ENCODE measurements at regions not wholly inside any gene's neighbourhood (a gene's known extent, or its start where the extent isn't known, plus 50 kb on each side); places are given as distances from the start of the nearest gene placed in this dataset.
A peak's percentile ranks its signal among the peaks of the same experiment; 100 is the strongest.

DNA sequence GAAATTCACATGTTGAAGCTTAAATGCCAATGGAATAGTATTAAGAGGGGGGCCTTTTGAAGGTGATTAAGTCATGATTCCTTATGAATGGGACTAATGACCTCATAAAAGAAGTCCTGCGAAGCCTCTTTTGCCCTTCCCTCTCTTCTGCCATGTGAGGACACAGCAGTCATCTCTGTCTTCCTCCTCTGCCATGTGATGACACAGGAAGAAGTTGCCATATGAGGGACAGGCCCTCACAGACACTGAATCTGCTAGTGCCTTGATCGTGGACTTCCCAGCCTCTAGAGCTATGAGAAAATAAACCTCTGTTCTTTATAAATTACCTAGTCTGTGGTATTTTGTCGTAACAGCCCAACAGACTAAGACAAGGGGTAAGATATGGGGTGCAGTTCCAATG is 100.7 kb downstream of the VCPKMT start:
- Histone ChIP-seq H2AFZ (ENCODE audit: low read depth, low read length) (no peak overlapping the region), H3K4me1 (ENCODE audit: insufficient read depth, low read length) (peaks cover 17% of the 10 kb centered on the region), H3K4me2 (ENCODE audit: low read length) (no peak overlapping the region), H3K27me3 (ENCODE audit: insufficient read depth, low read length) (no peaks in the 10 kb centered on the region), H3K9ac (ENCODE audit: low read length) (no peak overlapping the region), H3K27ac (ENCODE audit: low read depth, low read length) (no peak overlapping the region), H3K36me3 (ENCODE audit: insufficient read depth, low read length) (no peaks in the 10 kb centered on the region), H3K9me3 (ENCODE audit: insufficient read depth, low read depth, low read length) (no peaks in the 10 kb centered on the region), H4K20me1 (ENCODE audit: insufficient read depth, low read length) (no peaks in the 10 kb centered on the region), H3K4me3 (ENCODE audit: insufficient read depth, low read depth, low read length) (no peak overlapping the region), H3K79me2 (ENCODE audit: insufficient read depth, low read length) (no peaks in the 10 kb centered on the region)
- Mint-ChIP-seq H3K36me3 (ENCODE audit: low read depth, unreplicated experiment) (peaks cover under 1% of the 10 kb centered on the region), H3K9me3 (ENCODE audit: unreplicated experiment) (peaks cover 11% of the 10 kb centered on the region), H3K4me1 (ENCODE audit: low read depth, unreplicated experiment) (peaks cover 14% of the 10 kb centered on the region), H3K27me3 (ENCODE audit: low read depth, unreplicated experiment) (peaks cover 20% of the 10 kb centered on the region), H3K27ac (ENCODE audit: unreplicated experiment) (no peak overlapping the region), H3K4me3 (ENCODE audit: unreplicated experiment) (no peak overlapping the region)
- DNase-seq (ENCODE audit: low read depth) (no peak), FAIRE-seq (peak; percentile 29)
- TF ChIP-seq CTCF (IDR thresholded peaks at IDR 0.05; ENCODE audit: insufficient read depth, low read depth, low read length) (no peak), EZH2 (IDR thresholded peaks at IDR 0.05; ENCODE audit: insufficient read depth, low read length) (no peak)

DNA sequence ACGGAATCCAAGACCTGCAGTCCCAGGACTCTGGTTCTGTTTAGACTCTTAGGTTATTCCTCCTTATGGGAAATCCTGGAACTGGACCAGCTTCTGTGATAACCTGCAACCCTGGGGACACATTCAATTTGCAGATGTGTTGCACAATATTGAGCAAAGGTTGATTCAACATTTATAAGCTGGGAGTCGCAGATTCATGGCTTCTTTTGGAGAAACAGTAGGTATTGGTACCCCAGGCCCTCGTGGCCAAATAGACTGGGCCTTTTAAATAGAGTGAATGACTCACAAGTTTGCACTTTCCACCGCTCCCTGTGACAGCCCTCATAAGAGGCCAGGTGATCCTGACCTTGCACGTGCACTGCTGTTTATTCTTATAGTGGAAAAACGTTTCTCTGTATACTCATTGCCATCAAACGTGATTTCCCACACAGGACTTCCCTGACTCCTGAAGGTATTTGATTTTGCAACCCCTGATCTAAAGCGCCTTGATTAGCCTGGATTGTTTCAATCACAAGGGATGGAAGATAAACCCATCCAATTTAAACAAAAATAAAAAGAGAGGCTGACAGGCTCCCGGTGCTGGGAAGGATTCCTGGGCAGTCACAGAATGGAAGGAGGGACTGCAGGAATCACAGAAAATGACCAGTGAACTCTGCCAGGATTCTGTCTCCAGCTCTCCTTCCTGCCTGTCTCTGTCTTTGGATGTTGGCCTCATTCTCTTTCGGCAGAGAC is 98.0 kb downstream of the VCPKMT start:
- FAIRE-seq, result no peak
- Histone ChIP-seq H3K27me3 (ENCODE audit: insufficient read depth, low read length) (no peaks in the 10 kb centered on the region), H3K27ac (ENCODE audit: low read depth, low read length) (no peak overlapping the region), H2AFZ (ENCODE audit: low read depth, low read length) (peak overlapping the region; percentile 7), H3K9me3 (ENCODE audit: insufficient read depth, low read depth, low read length) (no peaks in the 10 kb centered on the region), H3K9ac (ENCODE audit: low read length) (no peak overlapping the region), H3K4me3 (ENCODE audit: insufficient read depth, low read depth, low read length) (no peak overlapping the region), H3K4me2 (ENCODE audit: low read length) (no peak overlapping the region), H4K20me1 (ENCODE audit: insufficient read depth, low read length) (no peaks in the 10 kb centered on the region), H3K36me3 (ENCODE audit: insufficient read depth, low read length) (no peaks in the 10 kb centered on the region), H3K4me1 (ENCODE audit: insufficient read depth, low read length) (peaks cover 18% of the 10 kb centered on the region), H3K79me2 (ENCODE audit: insufficient read depth, low read length) (no peaks in the 10 kb centered on the region)
- peaks cover 20% of the 10 kb centered on the region for H3K27me3 Mint-ChIP-seq (ENCODE audit: low read depth, unreplicated experiment)
- H3K36me3 Mint-ChIP-seq (ENCODE audit: low read depth, unreplicated experiment), result no peaks in the 10 kb centered on the region
- peak; percentile 55 for DNase-seq (ENCODE audit: low read depth)
- no peak for TF ChIP-seq CTCF (IDR thresholded peaks at IDR 0.05; ENCODE audit: insufficient read depth, low read depth, low read length)
- no peak for TF ChIP-seq EZH2 (IDR thresholded peaks at IDR 0.05; ENCODE audit: insufficient read depth, low read length)
- no peak overlapping the region for H3K27ac Mint-ChIP-seq (ENCODE audit: unreplicated experiment)
- H3K4me3 Mint-ChIP-seq (ENCODE audit: unreplicated experiment), result no peak overlapping the region
- peaks cover 14% of the 10 kb centered on the region for H3K9me3 Mint-ChIP-seq (ENCODE audit: unreplicated experiment)
- H3K4me1 Mint-ChIP-seq (ENCODE audit: low read depth, unreplicated experiment), result peaks cover 12% of the 10 kb centered on the region

GRCh38 chr14:50018933-50019210 is 97.5 kb downstream of the VCPKMT start:
- Histone ChIP-seq H3K9me3 (ENCODE audit: insufficient read depth, low read depth, low read length) (no peaks in the 10 kb centered on the region), H3K27ac (ENCODE audit: low read depth, low read length) (no peak overlapping the region), H2AFZ (ENCODE audit: low read depth, low read length) (no peak overlapping the region), H3K79me2 (ENCODE audit: insufficient read depth, low read length) (no peaks in the 10 kb centered on the region), H3K36me3 (ENCODE audit: insufficient read depth, low read length) (no peaks in the 10 kb centered on the region), H3K4me2 (ENCODE audit: low read length) (no peak overlapping the region), H3K4me1 (ENCODE audit: insufficient read depth, low read length) (peaks cover 18% of the 10 kb centered on the region), H3K27me3 (ENCODE audit: insufficient read depth, low read length) (no peaks in the 10 kb centered on the region), H4K20me1 (ENCODE audit: insufficient read depth, low read length) (no peaks in the 10 kb centered on the region), H3K4me3 (ENCODE audit: insufficient read depth, low read depth, low read length) (no peak overlapping the region), H3K9ac (ENCODE audit: low read length) (no peak overlapping the region)
- Mint-ChIP-seq H3K9me3 (ENCODE audit: unreplicated experiment) (peaks cover 14% of the 10 kb centered on the region), H3K4me3 (ENCODE audit: unreplicated experiment) (no peak overlapping the region), H3K27ac (ENCODE audit: unreplicated experiment) (no peak overlapping the region), H3K27me3 (ENCODE audit: low read depth, unreplicated experiment) (peaks cover 20% of the 10 kb centered on the region), H3K4me1 (ENCODE audit: low read depth, unreplicated experiment) (peaks cover 9% of the 10 kb centered on the region), H3K36me3 (ENCODE audit: low read depth, unreplicated experiment) (no peaks in the 10 kb centered on the region)
- FAIRE-seq (no peak), DNase-seq (ENCODE audit: low read depth) (no peak)
- no peak for TF ChIP-seq EZH2 (IDR thresholded peaks at IDR 0.05; ENCODE audit: insufficient read depth, low read length)
- no peak for TF ChIP-seq CTCF (IDR thresholded peaks at IDR 0.05; ENCODE audit: insufficient read depth, low read depth, low read length)

Data from astrocyte (in vitro differentiated cells and primary cell).